H1 (cell line): ENCODE measurements at regions not wholly inside any gene's neighbourhood (a gene's known extent, or its start where the extent isn't known, plus 50 kb on each side); places are given as distances from the start of the nearest gene placed in this dataset.

Experiments
- BRCA1 ChIP-seq: IDR thresholded peaks from 2 replicates; pipeline ENCODE4 v1.6.1; 2012; ENCODE audit warnings: low read depth, low read length, improper control_type of control experiment
- EP300 ChIP-seq, 2 experiments: IDR thresholded peaks; 1 replicate in 1 of 2; 2 replicates in 1 of 2; pipeline ENCODE4 v1.6.1; 2011 to 2012; ENCODE audit warnings: low read depth in 2 of 2, low read length in 2 of 2, mild to moderate bottlenecking in 2 of 2, borderline replicate concordance in 1 of 2, inconsistent platforms in 1 of 2, moderate library complexity in 1 of 2
- KDM5A ChIP-seq: fragments of 200-600 bp; IDR thresholded peaks from 2 replicates; pipeline ENCODE4 v1.7.1; 2012; ENCODE audit warnings: mild to moderate bottlenecking, low read length, inconsistent platforms, mixed read lengths
- POU5F1 ChIP-seq: IDR thresholded peaks from 2 replicates; pipeline ENCODE4 v1.6.1; 2011; ENCODE audit warnings: low read depth, mild to moderate bottlenecking, low read length, moderate library complexity
- RNF2 ChIP-seq: fragments of 200-900, 300-1000 bp; sonication (generic); IDR thresholded peaks from 2 replicates; pipeline ENCODE4 v1.7.1; 2016; ENCODE audit warnings: borderline replicate concordance, low read depth, mild to moderate bottlenecking, antibody characterized with exemption, low read length; ENCODE audit not compliant: poor library complexity, severe bottlenecking; ENCODE audit errors: missing control alignments
- TCF12 ChIP-seq: IDR thresholded peaks from 2 replicates; pipeline ENCODE4 v1.6.1; 2011; ENCODE audit warnings: low read depth, mild to moderate bottlenecking, low read length
- TF ChIP-seq, protein P1 (sequence below): fragments of 300-600 bp; sonication (generic); IDR thresholded peaks from 2 replicates; pipeline ENCODE4 v1.7.1; 2012; ENCODE audit warnings: low read length, moderate library complexity, mild to moderate bottlenecking, inconsistent platforms; ENCODE audit not compliant: insufficient replicate concordance

DNA sequence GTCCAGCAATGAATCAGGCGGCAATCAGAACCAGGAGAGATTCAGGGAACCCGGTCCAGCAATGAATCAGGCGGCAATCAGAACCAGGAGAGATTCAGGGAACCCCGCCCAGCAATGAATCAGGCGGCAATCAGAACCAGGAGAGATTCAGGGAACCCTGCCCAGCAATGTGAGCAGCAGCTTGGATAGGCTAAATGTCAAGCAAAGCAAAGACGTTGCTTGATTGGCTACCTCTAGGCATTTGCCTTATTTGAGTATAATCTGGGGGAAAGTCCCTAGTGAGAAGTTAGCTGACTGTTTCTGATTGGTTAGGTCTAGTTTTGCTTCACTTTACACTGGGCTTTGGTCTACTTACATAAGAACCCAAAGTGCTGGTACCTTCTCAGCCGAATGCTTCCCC is 1212.2 kb upstream of the TENM3 start (continued):
- TF ChIP-seq, protein P1, sequence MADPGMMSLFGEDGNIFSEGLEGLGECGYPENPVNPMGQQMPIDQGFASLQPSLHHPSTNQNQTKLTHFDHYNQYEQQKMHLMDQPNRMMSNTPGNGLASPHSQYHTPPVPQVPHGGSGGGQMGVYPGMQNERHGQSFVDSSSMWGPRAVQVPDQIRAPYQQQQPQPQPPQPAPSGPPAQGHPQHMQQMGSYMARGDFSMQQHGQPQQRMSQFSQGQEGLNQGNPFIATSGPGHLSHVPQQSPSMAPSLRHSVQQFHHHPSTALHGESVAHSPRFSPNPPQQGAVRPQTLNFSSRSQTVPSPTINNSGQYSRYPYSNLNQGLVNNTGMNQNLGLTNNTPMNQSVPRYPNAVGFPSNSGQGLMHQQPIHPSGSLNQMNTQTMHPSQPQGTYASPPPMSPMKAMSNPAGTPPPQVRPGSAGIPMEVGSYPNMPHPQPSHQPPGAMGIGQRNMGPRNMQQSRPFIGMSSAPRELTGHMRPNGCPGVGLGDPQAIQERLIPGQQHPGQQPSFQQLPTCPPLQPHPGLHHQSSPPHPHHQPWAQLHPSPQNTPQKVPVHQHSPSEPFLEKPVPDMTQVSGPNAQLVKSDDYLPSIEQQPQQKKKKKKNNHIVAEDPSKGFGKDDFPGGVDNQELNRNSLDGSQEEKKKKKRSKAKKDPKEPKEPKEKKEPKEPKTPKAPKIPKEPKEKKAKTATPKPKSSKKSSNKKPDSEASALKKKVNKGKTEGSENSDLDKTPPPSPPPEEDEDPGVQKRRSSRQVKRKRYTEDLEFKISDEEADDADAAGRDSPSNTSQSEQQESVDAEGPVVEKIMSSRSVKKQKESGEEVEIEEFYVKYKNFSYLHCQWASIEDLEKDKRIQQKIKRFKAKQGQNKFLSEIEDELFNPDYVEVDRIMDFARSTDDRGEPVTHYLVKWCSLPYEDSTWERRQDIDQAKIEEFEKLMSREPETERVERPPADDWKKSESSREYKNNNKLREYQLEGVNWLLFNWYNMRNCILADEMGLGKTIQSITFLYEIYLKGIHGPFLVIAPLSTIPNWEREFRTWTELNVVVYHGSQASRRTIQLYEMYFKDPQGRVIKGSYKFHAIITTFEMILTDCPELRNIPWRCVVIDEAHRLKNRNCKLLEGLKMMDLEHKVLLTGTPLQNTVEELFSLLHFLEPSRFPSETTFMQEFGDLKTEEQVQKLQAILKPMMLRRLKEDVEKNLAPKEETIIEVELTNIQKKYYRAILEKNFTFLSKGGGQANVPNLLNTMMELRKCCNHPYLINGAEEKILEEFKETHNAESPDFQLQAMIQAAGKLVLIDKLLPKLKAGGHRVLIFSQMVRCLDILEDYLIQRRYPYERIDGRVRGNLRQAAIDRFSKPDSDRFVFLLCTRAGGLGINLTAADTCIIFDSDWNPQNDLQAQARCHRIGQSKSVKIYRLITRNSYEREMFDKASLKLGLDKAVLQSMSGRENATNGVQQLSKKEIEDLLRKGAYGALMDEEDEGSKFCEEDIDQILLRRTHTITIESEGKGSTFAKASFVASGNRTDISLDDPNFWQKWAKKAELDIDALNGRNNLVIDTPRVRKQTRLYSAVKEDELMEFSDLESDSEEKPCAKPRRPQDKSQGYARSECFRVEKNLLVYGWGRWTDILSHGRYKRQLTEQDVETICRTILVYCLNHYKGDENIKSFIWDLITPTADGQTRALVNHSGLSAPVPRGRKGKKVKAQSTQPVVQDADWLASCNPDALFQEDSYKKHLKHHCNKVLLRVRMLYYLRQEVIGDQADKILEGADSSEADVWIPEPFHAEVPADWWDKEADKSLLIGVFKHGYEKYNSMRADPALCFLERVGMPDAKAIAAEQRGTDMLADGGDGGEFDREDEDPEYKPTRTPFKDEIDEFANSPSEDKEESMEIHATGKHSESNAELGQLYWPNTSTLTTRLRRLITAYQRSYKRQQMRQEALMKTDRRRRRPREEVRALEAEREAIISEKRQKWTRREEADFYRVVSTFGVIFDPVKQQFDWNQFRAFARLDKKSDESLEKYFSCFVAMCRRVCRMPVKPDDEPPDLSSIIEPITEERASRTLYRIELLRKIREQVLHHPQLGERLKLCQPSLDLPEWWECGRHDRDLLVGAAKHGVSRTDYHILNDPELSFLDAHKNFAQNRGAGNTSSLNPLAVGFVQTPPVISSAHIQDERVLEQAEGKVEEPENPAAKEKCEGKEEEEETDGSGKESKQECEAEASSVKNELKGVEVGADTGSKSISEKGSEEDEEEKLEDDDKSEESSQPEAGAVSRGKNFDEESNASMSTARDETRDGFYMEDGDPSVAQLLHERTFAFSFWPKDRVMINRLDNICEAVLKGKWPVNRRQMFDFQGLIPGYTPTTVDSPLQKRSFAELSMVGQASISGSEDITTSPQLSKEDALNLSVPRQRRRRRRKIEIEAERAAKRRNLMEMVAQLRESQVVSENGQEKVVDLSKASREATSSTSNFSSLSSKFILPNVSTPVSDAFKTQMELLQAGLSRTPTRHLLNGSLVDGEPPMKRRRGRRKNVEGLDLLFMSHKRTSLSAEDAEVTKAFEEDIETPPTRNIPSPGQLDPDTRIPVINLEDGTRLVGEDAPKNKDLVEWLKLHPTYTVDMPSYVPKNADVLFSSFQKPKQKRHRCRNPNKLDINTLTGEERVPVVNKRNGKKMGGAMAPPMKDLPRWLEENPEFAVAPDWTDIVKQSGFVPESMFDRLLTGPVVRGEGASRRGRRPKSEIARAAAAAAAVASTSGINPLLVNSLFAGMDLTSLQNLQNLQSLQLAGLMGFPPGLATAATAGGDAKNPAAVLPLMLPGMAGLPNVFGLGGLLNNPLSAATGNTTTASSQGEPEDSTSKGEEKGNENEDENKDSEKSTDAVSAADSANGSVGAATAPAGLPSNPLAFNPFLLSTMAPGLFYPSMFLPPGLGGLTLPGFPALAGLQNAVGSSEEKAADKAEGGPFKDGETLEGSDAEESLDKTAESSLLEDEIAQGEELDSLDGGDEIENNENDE: no peak
- no peak for TF ChIP-seq KDM5A
- TF ChIP-seq RNF2: no peak
- TF ChIP-seq POU5F1: no peak
- TF ChIP-seq EP300 (IDR thresholded peaks at IDR 0.05; ENCODE audit: borderline replicate concordance in 1 of 2, low read depth in 2 of 2, low read length in 2 of 2): no peak
- no peak for TF ChIP-seq TCF12
- no peak for TF ChIP-seq BRCA1
